ENCODE measurements at regions not wholly inside any gene's neighbourhood (a gene's known extent, or its start where the extent isn't known, plus 50 kb on each side); places are given as distances from the start of the nearest gene placed in this dataset.

DNA sequence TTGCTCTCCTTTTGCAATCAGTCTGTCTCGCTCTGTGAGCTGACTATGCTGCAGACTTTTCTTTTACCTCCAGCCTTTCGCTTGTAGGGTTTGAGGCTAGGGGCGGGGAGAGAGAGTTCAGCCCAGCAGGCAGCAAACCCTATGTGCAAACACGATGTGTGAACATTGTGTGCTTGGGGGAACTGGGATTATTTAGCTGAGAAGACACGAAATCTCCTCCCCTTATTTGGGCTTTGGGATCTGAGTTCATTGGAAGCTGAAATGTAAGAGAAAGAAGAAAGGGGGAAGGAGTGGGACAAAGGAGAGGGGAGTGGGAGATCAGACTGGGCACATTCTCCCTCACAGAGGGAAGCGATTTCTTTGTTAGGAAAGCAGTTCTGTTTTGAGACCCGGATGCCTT is 189.6 kb upstream of the TNP1 start:
- CTCF ChIA-PET = no interaction called here
- Histone ChIP-seq H3K4me1 (ENCODE audit: insufficient read depth, low read length, poor library complexity, severe bottlenecking) (no peaks in the 10 kb centered on the region), H3K36me3 (ENCODE audit: insufficient read depth, low read length, poor library complexity, severe bottlenecking) (no peaks in the 10 kb centered on the region), H3K4me3 (ENCODE audit: low read depth, low read length, poor library complexity, severe bottlenecking) (no peak overlapping the region), H3K9me3 (ENCODE audit: low read depth, low read length, poor library complexity, severe bottlenecking) (no peaks in the 10 kb centered on the region), H3K27me3 (replicated peaks; ENCODE audit: insufficient read depth, low read depth, low read length, poor library complexity) (no peaks in the 10 kb centered on the region), H3K27ac (ENCODE audit: low read depth, low read length, poor library complexity, severe bottlenecking) (no peak overlapping the region)
- POLR2A ChIA-PET (ENCODE audit: low non-redundant PET) = no interaction called here
- no peak for DNase-seq (ENCODE audit: low spot score)
- no TSS peak for BruUV-seq (replicated peaks)
- TF ChIP-seq, protein P1, sequence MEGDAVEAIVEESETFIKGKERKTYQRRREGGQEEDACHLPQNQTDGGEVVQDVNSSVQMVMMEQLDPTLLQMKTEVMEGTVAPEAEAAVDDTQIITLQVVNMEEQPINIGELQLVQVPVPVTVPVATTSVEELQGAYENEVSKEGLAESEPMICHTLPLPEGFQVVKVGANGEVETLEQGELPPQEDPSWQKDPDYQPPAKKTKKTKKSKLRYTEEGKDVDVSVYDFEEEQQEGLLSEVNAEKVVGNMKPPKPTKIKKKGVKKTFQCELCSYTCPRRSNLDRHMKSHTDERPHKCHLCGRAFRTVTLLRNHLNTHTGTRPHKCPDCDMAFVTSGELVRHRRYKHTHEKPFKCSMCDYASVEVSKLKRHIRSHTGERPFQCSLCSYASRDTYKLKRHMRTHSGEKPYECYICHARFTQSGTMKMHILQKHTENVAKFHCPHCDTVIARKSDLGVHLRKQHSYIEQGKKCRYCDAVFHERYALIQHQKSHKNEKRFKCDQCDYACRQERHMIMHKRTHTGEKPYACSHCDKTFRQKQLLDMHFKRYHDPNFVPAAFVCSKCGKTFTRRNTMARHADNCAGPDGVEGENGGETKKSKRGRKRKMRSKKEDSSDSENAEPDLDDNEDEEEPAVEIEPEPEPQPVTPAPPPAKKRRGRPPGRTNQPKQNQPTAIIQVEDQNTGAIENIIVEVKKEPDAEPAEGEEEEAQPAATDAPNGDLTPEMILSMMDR (conservative IDR thresholded peaks at IDR 0.05; ENCODE audit: low read depth, low read length) = no peak
- TF ChIP-seq EZH2 (IDR thresholded peaks at IDR 0.05; ENCODE audit: borderline replicate concordance, low read depth, low read length, poor library complexity, severe bottlenecking) = no peak
- intact Hi-C loops (cut with micrococcal nuclease; ENCODE audit: unreplicated experiment) = no loop called here

DNA sequence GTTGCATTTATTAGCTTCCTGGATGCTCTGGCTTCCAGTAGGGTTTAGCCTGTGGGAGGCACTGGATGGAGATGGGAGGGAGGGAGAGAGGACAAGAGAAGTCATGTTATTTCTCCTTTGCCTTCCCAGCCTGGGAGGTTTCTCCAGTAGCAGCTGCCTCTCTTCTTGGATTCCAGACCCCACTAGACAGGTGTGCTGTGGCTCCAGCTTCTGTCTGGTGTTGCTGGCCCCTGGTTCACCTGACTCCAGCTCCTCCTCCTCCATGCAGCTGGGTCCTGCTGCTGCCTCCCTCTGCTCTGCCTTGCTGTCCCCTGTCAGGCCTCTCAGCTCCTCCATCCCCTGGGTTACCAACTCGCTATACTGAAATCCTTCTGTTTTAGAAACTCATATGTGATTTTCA is 188.9 kb upstream of the TNP1 start:
- Histone ChIP-seq H3K4me1 (ENCODE audit: insufficient read depth, low read length, poor library complexity, severe bottlenecking) (no peaks in the 10 kb centered on the region), H3K9me3 (ENCODE audit: low read depth, low read length, poor library complexity, severe bottlenecking) (no peaks in the 10 kb centered on the region), H3K27me3 (replicated peaks; ENCODE audit: insufficient read depth, low read depth, low read length, poor library complexity) (no peaks in the 10 kb centered on the region), H3K36me3 (ENCODE audit: insufficient read depth, low read length, poor library complexity, severe bottlenecking) (no peaks in the 10 kb centered on the region), H3K4me3 (ENCODE audit: low read depth, low read length, poor library complexity, severe bottlenecking) (no peak overlapping the region), H3K27ac (ENCODE audit: low read depth, low read length, poor library complexity, severe bottlenecking) (no peak overlapping the region)
- DNase-seq (ENCODE audit: low spot score) = no peak
- BruUV-seq (replicated peaks) = no TSS peak
- no peak for TF ChIP-seq EZH2 (IDR thresholded peaks at IDR 0.05; ENCODE audit: borderline replicate concordance, low read depth, low read length, poor library complexity, severe bottlenecking)
- TF ChIP-seq, protein P1 (conservative IDR thresholded peaks at IDR 0.05; ENCODE audit: low read depth, low read length) = no peak
- ChIA-PET POLR2A (ENCODE audit: low non-redundant PET) (no interaction called here), CTCF (no interaction called here)
- intact Hi-C loops (cut with micrococcal nuclease; ENCODE audit: unreplicated experiment) = no loop called here

DNA sequence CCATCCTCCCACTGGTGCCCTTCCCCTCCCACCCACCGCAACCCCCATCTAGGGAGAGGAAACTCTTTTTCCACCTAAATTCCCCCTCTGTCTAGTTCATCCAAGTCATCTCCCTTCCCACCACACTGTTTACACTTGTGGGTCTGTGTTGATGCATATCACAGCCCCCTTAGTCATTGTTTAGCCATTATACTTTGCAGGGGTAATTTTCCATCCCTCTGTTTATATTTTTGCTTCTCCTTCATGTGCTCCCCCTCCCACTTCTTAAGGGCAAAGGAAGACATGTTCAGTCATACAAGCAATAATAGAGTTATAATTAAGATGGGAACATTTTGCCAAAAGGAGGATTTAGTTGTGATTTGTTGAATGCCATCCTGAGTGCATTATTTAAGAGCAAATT is 187.8 kb upstream of the TNP1 start:
- Histone ChIP-seq H3K36me3 (ENCODE audit: insufficient read depth, low read length, poor library complexity, severe bottlenecking) (no peaks in the 10 kb centered on the region), H3K9me3 (ENCODE audit: low read depth, low read length, poor library complexity, severe bottlenecking) (no peaks in the 10 kb centered on the region), H3K4me3 (ENCODE audit: low read depth, low read length, poor library complexity, severe bottlenecking) (no peak overlapping the region), H3K27ac (ENCODE audit: low read depth, low read length, poor library complexity, severe bottlenecking) (no peak overlapping the region), H3K27me3 (replicated peaks; ENCODE audit: insufficient read depth, low read depth, low read length, poor library complexity) (no peaks in the 10 kb centered on the region), H3K4me1 (ENCODE audit: insufficient read depth, low read length, poor library complexity, severe bottlenecking) (no peaks in the 10 kb centered on the region)
- ChIA-PET POLR2A (ENCODE audit: low non-redundant PET) (no interaction called here), CTCF (no interaction called here)
- BruUV-seq (replicated peaks) = no TSS peak
- intact Hi-C loops (cut with micrococcal nuclease; ENCODE audit: unreplicated experiment) = no loop called here
- DNase-seq (ENCODE audit: low spot score) = no peak
- TF ChIP-seq EZH2 (IDR thresholded peaks at IDR 0.05; ENCODE audit: borderline replicate concordance, low read depth, low read length, poor library complexity, severe bottlenecking) = no peak
- TF ChIP-seq, protein P1 (conservative IDR thresholded peaks at IDR 0.05; ENCODE audit: low read depth, low read length) = no peak
